IMR-90 (cell line): ENCODE measurements at regions not wholly inside any gene's neighbourhood (a gene's known extent, or its start where the extent isn't known, plus 50 kb on each side); places are given as distances from the start of the nearest gene placed in this dataset.

Source experiments
- ATAC-seq: fragments of 200-7000 bp; cut with Tn5 transposase; 2 replicates; pipeline ENCODE4 v1.9.1; 2020; ENCODE audit warnings: low read depth, mild to moderate bottlenecking, moderate library complexity
- BruUV-seq: library from RNA; stranded (reverse); fragments of 400-500 nt; replicated peaks from 2 replicates; lab custom pipeline; 2021; lab: Mats Ljungman, UMichigan
- CTCF ChIA-PET: fragments of 300-600 bp; formaldehyde crosslinking; extraction: SDS; loops from one replicate; lab custom pipeline; 2021; ENCODE audit warnings: antibody characterized with exemption; lab: Yijun Ruan, JAX
- POLR2A ChIA-PET: fragments of 300-600 bp; sonication (Branson Sonifier 250); formaldehyde crosslinking; loops from one replicate; lab custom pipeline; 2022; ENCODE audit warnings: antibody characterized with exemption; ENCODE audit not compliant: unreplicated experiment; lab: Charles Lee
- DNase-seq: peaks from one replicate; pipeline ENCODE4 v3.0.0; 2013
- H2AFZ ChIP-seq: replicated peaks from 2 replicates; pipeline ENCODE3; 2013; ENCODE audit warnings: low read length, mild to moderate bottlenecking; ENCODE audit not compliant: poor library complexity
- H2AK5ac ChIP-seq: 2 replicates; pipeline ENCODE4 v1.6.1; 2013; ENCODE audit warnings: low read depth, low read length, inconsistent platforms
- H2AK9ac ChIP-seq: replicated peaks from 2 replicates; pipeline ENCODE3; 2013; ENCODE audit warnings: mild to moderate bottlenecking, low read depth, low read length, moderate library complexity; ENCODE audit not compliant: poor library complexity
- H2BK120ac ChIP-seq: 2 replicates; pipeline ENCODE4 v1.6.1; 2013; ENCODE audit warnings: low read depth, low read length, inconsistent platforms
- H2BK15ac ChIP-seq: 3 replicates; pipeline ENCODE4 v1.6.1; 2013; ENCODE audit warnings: low read depth, low read length, inconsistent platforms
- H2BK20ac ChIP-seq: 2 replicates; pipeline ENCODE4 v1.6.1; 2013; ENCODE audit warnings: low read depth, mild to moderate bottlenecking, inconsistent platforms, low read length, moderate library complexity
- H2BK5ac ChIP-seq: 2 replicates; pipeline ENCODE4 v1.6.1; 2013; ENCODE audit warnings: mild to moderate bottlenecking, low read depth, low read length, inconsistent platforms; ENCODE audit not compliant: poor library complexity, severe bottlenecking
- H3K14ac ChIP-seq: replicated peaks from 2 replicates; pipeline ENCODE4 v1.6.1; 2013; ENCODE audit warnings: low read depth, low read length, inconsistent platforms
- H3K18ac ChIP-seq: 2 replicates; pipeline ENCODE4 v1.6.1; 2013; ENCODE audit warnings: low read depth, low read length, control low read depth
- H3K23ac ChIP-seq: 2 replicates; pipeline ENCODE4 v1.6.1; 2013; ENCODE audit warnings: low read depth, low read length, inconsistent platforms
- H3K27ac ChIP-seq: 2 replicates; pipeline ENCODE4 v1.5.1; 2013; ENCODE audit warnings: mild to moderate bottlenecking, control low read depth, low read length; ENCODE audit not compliant: insufficient read depth
- H3K27me3 ChIP-seq: 2 replicates; pipeline ENCODE4 v1.6.1; 2013; ENCODE audit warnings: low read length; ENCODE audit not compliant: control insufficient read depth, insufficient read depth
- H3K36me3 ChIP-seq: 2 replicates; pipeline ENCODE4 v1.6.1; 2013; ENCODE audit warnings: low read length, mixed read lengths; ENCODE audit not compliant: control insufficient read depth, insufficient read depth
- H3K4ac ChIP-seq: 2 replicates; pipeline ENCODE4 v1.6.1; 2013; ENCODE audit warnings: low read depth, low read length, inconsistent platforms
- H3K4me1 ChIP-seq: 2 replicates; pipeline ENCODE4 v1.6.1; 2013; ENCODE audit warnings: low read length, mixed read lengths; ENCODE audit not compliant: control insufficient read depth, insufficient read depth
- H3K4me2 ChIP-seq: 2 replicates; pipeline ENCODE4 v1.6.1; 2013; ENCODE audit warnings: low read depth, mild to moderate bottlenecking, control low read depth, low read length, moderate library complexity
- H3K4me3 ChIP-seq: 2 replicates; pipeline ENCODE4 v1.5.1; 2013; ENCODE audit warnings: low read depth, mild to moderate bottlenecking, control low read depth, low read length, moderate library complexity; ENCODE audit not compliant: insufficient read depth
- H3K56ac ChIP-seq: 2 replicates; pipeline ENCODE4 v1.6.1; 2013; ENCODE audit warnings: low read length, inconsistent platforms; ENCODE audit not compliant: insufficient read depth; ENCODE audit errors: extremely low read depth
- H3K79me1 ChIP-seq, 2 experiments: 2 replicates each; pipeline ENCODE4 v1.6.1; 2013; ENCODE audit warnings: low read length in 2 of 2, inconsistent platforms in 1 of 2, low read depth in 1 of 2
- H3K9ac ChIP-seq: 2 replicates; pipeline ENCODE4 v1.6.1; 2013; ENCODE audit warnings: low read depth, low read length, control low read depth
- H3K9me1 ChIP-seq: 2 replicates; pipeline ENCODE4 v1.6.1; 2013; ENCODE audit warnings: low read length, inconsistent platforms; ENCODE audit not compliant: insufficient read depth
- H3K9me3 ChIP-seq: 2 replicates; pipeline ENCODE4 v1.6.1; 2013; ENCODE audit warnings: low read length; ENCODE audit not compliant: control insufficient read depth, insufficient read depth
- H4K20me1 ChIP-seq: 2 replicates; pipeline ENCODE4 v1.6.1; 2013; ENCODE audit warnings: low read length, inconsistent platforms; ENCODE audit not compliant: insufficient read depth
- H4K5ac ChIP-seq: 2 replicates; pipeline ENCODE4 v1.6.1; 2013; ENCODE audit warnings: mild to moderate bottlenecking, low read depth, low read length, control low read depth
- H4K8ac ChIP-seq, 2 experiments: 2 replicates each; pipeline ENCODE4 v1.6.1; 2013; ENCODE audit warnings: low read depth in 2 of 2, low read length in 2 of 2, control low read depth in 1 of 2, inconsistent platforms in 1 of 2
- H4K91ac ChIP-seq: 2 replicates; pipeline ENCODE4 v1.6.1; 2013; ENCODE audit warnings: low read depth, low read length, inconsistent platforms; ENCODE audit not compliant: insufficient read depth
- BHLHE40 ChIP-seq: fragments of 150-350 bp; IDR thresholded peaks from 2 replicates; pipeline ENCODE4 v1.6.1; 2016; ENCODE audit warnings: mild to moderate bottlenecking, low read depth, low read length
- CEBPB ChIP-seq: IDR thresholded peaks from 2 replicates; pipeline ENCODE4 v1.6.1; 2012; ENCODE audit warnings: low read depth, low read length, improper control_type of control experiment
- CTCF ChIP-seq: conservative IDR thresholded peaks from 2 replicates; pipeline ENCODE4 v1.5.1; 2012; ENCODE audit warnings: mild to moderate bottlenecking, low read depth, low read length, improper control_type of control experiment
- FOS ChIP-seq: fragments of 150-350 bp; IDR thresholded peaks from 2 replicates; pipeline ENCODE4 v1.6.1; 2016; ENCODE audit warnings: low read depth, low read length
- POLR2A ChIP-seq: IDR thresholded peaks from 2 replicates; pipeline ENCODE4 v1.6.1; 2012; ENCODE audit warnings: mild to moderate bottlenecking, low read depth, low read length
- RAD21 ChIP-seq: IDR thresholded peaks from 2 replicates; pipeline ENCODE4 v1.6.1; 2012; ENCODE audit warnings: low read length, improper control_type of control experiment
- RFX5 ChIP-seq: IDR thresholded peaks from 2 replicates; pipeline ENCODE4 v1.8.0; 2012; ENCODE audit warnings: low read depth, mild to moderate bottlenecking, low read length, moderate library complexity
- USF2 ChIP-seq: fragments of 150-350 bp; IDR thresholded peaks from 2 replicates; pipeline ENCODE4 v1.6.1; 2017; ENCODE audit warnings: mild to moderate bottlenecking, antibody characterized with exemption, low read length, low read depth
- WGBS, 2 experiments: methylation state at CpG; one replicate each; pipeline versions ENCODE4 v1.1.5 to v1.1.7; 2013; ENCODE audit warnings: missing lambda C conversion rate in 2 of 2; ENCODE audit not compliant: insufficient read length in 1 of 2; ENCODE audit errors: extremely low coverage in 2 of 2; 5-methylcytosine and 5-hydroxymethylcytosine counted together
- dilution Hi-C: fragments of 300-500 bp; cut with HindIII; formaldehyde crosslinking; loops from one replicate; pipeline ENCODE4 v1.14.3; 2018; ENCODE audit warnings: low sequenced_read_pairs; ENCODE audit not compliant: unreplicated experiment
- in situ Hi-C: fragments of 300-500 bp; cut with MboI; formaldehyde crosslinking; loops from 3 replicates; pipeline ENCODE4 v1.14.3; 2019; ENCODE audit warnings: low sequenced_read_pairs, inconsistent platforms, mixed read lengths
- intact Hi-C: fragments of 100-400 bp; cut with micrococcal nuclease; formaldehyde crosslinking; loops from 2 replicates; pipeline ENCODE4 v1.10.0; 2022

GRCh38 chr1:50278410-50278809 lies 144.8 kb downstream of the DMRTA2 start:
- H3K23ac ChIP-seq: no peak overlapping the region
- dilution Hi-C loops: no loop called here
- POLR2A ChIA-PET: no interaction called here
- no peak overlapping the region for H3K4me2 ChIP-seq
- CTCF ChIA-PET: no interaction called here
- H2BK120ac ChIP-seq: no peak overlapping the region
- TF ChIP-seq RAD21 (no peak), CEBPB (no peak), RFX5 (no peak), USF2 (no peak), CTCF (no peak), FOS (no peak), BHLHE40 (no peak), POLR2A (no peak)
- H3K14ac ChIP-seq: no peak overlapping the region
- no TSS peak for BruUV-seq
- no peak overlapping the region for H3K56ac ChIP-seq
- no peaks in the 10 kb centered on the region for H4K20me1 ChIP-seq
- no peak overlapping the region for H3K18ac ChIP-seq
- H3K4me3 ChIP-seq: no peak overlapping the region
- peaks cover 7% of the 10 kb centered on the region for H3K9me3 ChIP-seq
- 20% methylated on average over 1 of the region's 7 CpGs; no CpG with 5 or more reads in 1 of the 2 experiments for WGBS, 2 experiments
- ATAC-seq: no peak
- no peak overlapping the region for H4K91ac ChIP-seq
- H2AFZ ChIP-seq: no peak overlapping the region
- no peaks in the 10 kb centered on the region for H3K79me1 ChIP-seq
- no peak overlapping the region for H2BK5ac ChIP-seq
- in situ Hi-C loops: no loop called here
- H4K8ac ChIP-seq: no peak overlapping the region
- no peak overlapping the region for H3K27ac ChIP-seq
- H2BK15ac ChIP-seq: no peak overlapping the region
- H3K4ac ChIP-seq: no peak overlapping the region
- no peaks in the 10 kb centered on the region for H3K4me1 ChIP-seq
- H2BK20ac ChIP-seq: no peak overlapping the region
- intact Hi-C loops: no loop called here
- no peak overlapping the region for H2AK9ac ChIP-seq
- no peaks in the 10 kb centered on the region for H3K36me3 ChIP-seq
- no peaks in the 10 kb centered on the region for H3K9me1 ChIP-seq
- DNase-seq: no peak
- H3K27me3 ChIP-seq: no peaks in the 10 kb centered on the region
- no peak overlapping the region for H4K5ac ChIP-seq
- no peak overlapping the region for H2AK5ac ChIP-seq
- H3K9ac ChIP-seq: no peak overlapping the region
